Activated CD4-positive, alpha-beta T cell treated with anti-CD3 and anti-CD28 coated beads for 1 hour (primary cell): ENCODE measurements at regions not wholly inside any gene's neighbourhood (a gene's known extent, or its start where the extent isn't known, plus 50 kb on each side); places are given as distances from the start of the nearest gene placed in this dataset.
A peak's percentile ranks its signal among the peaks of the same experiment; 100 is the strongest.

Experiments used
- DNase-seq: peaks from one replicate; pipeline ENCODE4 v3.0.0-alpha.2; 2020

DNA sequence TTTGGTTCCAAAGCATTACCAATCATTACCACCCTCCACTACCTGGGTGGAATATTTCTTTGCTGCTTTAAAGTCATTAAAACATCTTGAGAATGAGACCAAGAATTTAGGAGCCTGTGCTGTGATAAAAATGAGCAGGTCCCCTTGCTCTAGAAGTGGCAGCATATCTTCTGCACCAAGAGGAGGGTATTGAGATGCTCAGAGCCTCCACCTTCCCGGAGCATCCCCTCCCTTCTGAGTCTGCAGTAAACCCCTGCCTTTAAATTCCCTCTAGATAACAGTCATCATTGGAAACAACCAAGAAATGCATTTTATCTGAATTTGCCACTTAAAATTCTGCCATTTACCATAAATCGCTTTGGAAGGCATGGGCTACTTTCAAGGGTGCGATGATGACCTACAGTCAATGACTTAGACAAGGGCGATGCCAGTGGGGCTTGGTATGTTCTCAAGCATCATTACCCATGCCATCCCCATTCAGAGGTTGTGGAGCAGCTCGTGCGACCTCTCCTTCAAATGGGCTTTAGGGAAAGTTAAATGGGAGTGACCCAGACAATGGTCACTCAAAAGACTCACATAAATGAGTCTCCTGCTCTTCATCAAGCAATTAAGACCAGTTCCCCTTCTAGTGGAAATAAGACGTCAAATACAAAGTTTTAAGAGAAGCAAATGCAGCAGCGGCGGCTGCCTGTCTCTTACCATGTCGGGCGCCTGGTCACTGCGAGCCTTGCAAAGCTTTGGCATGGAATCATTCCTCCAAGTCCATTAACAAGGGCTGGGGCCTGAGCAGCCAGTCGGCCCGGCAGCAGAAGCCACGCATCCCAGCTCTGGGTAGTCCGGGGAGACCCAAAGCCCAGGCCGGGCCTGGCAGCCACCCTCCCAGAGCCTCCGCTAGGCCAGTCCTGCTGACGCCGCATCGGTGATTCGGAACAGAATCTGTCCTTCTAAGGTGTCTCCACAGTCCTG lies 334.5 kb downstream of the TMEM121 start:
- no peak for DNase-seq

DNA sequence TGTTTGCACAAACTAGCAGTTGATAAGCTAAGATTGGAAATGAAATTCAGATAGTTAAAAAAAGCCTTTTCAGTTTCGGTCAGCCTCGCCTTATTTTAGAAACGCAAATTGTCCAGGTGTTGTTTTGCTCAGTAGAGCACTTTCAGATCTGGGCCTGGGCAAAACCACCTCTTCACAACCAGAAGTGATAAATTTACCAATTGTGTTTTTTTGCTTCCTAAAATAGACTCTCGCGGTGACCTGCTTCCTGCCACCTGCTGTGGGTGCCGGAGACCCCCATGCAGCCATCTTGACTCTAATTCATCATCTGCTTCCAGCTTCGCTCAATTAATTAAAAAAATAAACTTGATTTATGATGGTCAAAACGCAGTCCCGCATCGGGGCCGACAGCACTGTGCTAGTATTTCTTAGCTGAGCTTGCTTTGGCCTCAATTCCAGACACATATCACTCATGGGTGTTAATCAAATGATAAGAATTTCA lies 335.6 kb downstream of the TMEM121 start:
- no peak for DNase-seq

DNA sequence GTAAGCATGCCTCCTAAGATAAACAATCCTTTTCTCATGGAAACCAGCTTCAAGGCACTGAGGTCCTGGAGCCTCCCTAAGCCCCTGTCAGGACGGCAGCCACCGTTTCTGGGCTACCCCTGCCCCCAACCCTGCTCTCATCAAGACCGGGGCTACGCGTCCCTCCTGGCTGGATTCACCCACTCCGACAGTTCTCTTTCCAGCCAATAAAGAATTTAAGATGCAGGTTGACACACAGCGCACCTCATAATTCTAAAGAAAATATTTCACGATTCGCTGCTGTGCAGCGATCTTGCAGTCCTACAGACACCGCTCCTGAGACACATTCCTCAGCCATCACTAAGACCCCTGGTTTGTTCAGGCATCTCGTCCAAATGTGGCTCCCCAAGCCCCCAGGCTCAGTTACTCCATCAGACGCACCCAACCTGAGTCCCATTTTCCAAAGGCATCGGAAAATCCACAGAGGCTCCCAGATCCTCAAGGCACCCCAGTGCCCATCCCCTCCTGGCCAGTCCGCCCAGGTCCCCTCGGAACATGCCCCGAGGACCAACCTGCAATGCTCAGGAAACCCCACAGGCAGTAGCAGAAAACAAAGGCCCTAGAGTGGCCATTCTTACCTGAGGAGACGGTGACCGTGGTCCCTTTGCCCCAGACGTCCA lies 336.3 kb downstream of the TMEM121 start:
- DNase-seq, result no peak

DNA sequence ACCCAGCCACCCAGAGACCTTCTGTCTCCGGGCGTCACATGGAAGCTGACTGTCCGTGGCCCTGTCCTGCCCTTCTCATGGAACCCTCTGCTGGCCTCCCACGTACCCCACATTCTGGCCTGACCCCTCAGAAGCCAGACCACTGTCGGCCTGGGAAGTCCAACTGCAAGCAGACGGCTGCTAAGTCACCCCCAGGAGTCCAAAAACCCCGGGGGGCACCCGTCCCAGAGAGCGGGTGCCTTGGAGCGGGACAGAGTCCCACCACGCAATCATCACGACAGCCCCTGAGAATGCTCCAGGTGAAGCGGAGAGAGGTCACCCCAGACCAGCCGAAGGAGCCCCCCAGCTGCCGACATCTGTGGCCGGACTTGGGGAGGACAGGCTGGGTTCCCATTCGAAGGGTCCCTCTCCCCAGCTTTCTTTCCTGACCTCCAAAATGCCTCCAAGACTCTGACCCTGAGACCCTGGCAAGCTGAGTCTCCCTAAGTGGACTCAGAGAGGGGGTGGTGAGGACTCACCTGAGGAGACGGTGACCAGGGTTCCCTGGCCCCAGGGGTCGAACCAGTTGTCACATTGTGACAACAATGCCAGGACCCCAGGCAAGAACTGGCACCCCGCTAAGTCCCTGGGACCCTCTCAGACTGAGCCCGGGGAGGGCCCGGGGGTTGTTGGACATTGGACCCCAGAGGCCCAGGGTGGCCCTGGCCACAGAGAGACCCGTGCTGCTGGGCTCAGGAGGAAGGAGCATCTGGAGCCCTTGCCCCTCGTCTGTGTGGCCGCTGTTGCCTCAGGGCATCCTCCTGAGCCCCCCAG lies 337.1 kb downstream of the TMEM121 start:
- DNase-seq, result peak; percentile 4

DNA sequence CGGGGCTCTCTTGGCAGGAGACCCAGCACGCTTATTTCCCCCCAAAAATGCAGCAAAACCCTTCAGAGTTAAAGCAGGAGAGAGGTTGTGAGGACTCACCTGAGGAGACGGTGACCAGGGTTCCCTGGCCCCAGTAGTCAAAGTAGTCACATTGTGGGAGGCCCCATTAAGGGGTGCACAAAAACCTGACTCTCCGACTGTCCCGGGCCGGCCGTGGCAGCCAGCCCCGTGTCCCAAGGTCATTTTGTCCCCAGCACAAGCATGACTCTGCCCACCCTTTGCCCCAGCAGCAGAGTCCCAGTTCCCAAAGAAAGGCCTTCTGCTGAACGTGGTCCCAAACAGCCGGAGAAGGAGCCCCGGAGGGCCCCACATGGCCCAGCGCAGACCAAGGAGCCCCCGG lies 337.7 kb downstream of the TMEM121 start:
- peak; percentile 6 for DNase-seq

DNA sequence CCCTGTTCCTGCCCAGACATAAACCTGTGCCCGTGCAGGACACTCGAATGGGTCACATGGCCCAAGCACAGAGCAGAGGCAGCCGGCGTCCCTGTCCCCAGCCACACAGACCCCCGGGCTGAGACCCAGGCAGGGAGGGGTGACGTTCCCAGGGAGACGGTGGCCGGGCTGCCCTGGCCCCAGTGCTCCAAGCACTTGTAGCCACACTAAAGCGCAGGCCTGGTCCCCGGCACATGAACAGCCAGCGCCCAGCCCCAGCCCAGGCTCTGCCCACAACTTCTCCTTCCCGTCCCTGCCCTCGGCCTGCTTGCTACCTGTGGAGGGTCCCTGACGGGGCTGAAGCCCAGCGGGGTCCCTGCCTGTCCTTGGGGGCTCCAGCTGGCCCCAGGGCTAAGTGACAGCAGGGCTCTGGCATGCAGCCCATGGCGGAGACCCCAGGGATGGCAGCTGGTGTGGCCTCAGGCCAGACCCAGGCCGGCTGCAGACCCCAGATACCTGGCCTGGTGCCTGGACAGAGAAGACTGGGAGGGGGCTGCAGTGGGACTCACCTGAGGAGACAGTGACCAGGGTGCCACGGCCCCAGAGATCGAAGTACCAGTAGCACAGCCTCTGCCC lies 338.4 kb downstream of the TMEM121 start:
- DNase-seq, result peak; percentile 5

DNA sequence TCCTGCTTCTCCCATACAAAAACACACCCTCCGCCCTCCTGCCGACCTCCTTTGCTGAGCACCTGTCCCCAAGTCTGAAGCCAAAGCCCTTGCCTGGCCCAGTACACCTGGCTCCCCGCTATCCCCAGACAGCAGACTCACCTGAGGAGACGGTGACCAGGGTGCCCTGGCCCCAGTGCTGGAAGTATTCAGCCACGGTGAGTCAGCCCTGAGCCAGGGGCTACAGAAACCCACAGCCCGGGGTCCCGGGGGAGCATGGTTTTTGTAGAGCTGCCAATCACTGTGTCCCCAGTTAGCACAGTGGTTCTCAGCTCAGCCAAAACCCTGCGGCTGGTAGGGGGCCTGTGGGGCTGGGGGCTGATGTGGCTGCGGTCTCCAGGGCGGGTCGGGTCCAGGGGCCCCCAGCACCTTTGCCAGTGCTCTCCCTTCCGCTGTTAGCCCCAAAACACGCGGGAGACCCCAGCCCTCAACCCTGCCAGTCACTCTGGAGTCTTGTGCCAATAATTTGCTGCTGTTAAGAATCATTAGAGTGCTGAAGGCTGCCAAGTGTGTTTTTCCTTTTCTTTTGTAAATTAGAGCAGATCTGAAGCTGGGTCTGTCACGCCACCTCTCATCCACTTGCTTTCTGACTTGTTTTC lies 339.0 kb downstream of the TMEM121 start:
- DNase-seq, result peak; percentile 4

DNA sequence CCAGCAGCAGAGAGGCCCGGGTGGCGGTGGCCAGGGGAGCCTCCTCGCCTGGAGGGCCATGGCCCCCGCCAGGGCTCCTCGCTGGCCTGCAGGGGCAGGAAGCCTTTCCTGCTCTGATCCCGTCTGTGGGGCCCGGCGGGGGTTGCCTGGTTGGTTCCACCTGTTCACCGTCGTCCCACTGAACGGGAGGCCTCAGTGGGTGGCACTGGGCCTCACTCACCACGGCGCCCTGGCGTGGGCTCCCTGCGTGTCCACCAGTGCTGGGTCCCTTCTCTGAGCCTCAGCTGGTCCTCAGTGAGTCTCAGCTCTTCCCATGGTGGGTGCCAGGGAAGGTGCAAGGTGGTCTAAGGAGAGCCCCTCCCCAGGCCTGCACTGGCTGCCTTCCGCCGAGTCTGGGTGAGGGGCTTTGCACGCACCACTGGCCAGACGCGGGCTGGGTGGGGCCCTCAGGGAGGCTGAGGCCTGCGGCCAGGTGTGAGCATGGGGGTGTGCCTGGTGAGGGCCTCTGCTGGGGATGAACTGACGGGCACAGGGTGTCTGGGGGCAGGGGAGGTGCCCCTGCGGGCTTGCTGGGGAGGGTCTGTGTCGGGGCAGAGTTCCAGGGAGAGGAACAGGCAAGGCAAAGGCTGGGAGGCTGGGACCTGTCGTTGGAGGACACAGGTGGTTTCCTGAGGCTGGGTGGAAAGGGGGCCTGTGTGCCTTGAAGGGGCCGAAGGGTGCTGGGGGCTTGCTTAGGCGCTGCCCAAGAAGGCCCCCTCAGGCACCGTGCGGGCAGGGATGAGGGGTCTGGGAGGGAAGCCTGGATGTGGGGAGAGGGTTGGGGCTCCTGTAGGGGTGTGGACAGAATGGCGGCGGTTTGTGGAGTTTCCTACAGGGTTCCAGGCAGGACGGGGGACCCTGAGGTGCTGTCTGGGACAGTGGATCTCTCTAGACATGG lies 339.8 kb downstream of the TMEM121 start:
- DNase-seq, result peak; percentile 3

DNA sequence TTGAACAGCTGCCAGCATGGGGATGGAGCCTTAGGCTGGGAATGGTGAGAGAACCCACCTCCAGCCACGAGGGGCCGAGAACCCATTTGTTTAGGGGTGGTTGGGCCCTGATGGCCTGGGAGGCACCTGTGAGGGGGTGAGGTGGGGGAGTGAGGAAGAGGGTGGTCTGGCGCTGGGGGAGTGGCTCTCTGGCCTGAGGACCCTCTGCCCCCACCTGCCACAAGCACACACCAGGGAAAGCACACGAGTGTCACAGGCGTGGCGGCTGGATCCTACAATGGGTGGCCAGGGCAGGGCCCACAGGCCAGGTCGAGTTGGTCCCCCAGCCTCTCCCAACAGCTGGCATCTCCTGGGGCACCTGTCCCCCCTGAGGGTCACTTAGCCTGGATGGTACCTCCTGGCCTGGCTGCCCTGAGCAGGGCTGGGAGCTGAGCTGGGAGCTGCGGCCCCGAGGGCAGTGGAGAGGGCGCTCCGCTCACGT lies 340.5 kb downstream of the TMEM121 start:
- DNase-seq, result peak; percentile 4

DNA sequence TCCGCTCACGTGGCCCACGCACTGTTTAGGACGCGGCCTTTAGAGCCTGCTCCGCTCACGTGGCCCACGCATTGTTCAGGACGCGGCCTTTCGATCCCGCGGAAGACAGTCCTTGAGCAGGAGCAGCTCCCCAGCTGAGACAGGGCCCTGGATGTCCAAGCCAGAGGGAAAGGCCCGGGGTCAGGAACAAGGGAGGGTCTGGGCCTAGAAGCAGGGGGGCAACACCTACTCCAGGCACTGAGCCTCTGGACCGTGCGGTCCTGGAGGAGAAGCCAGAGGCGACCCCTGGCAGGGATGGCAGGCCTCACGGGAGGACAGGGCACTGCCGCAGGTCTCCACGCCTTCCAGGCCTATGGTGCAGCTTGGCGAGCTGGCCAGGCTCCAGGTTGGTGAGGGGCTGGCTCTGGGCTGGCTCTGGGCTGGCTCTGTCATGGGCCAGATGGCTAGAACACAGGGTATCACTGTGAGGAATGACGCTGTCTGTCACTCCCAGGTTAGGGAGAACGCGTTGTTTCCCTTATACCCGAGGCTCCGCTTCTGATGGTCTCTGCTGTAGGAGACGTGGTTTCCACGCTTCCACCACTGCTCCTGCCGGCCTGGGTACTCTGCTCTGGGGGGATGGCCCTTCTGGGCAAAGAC lies 341.7 kb downstream of the TMEM121 start:
- DNase-seq, result peak; percentile 3

DNA sequence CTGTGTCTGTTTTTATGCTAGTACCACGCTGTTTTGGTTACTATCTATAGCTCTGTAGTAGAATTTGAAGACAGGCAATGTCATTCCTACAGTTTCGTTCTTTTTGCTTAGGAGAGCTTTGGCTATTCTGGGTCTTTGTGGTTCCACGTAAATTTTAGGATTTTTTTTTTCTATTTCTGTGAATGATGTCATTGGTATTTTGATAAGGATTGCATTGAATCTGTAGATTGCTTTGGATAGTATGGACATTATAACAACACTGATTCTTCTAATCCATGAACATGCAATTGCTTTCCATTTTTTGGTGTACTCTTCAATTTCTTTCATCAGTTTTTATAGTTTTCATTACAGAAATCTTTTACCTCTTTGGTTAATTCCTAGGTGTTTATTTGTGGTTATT lies 345.2 kb downstream of the TMEM121 start:
- DNase-seq, result no peak

DNA sequence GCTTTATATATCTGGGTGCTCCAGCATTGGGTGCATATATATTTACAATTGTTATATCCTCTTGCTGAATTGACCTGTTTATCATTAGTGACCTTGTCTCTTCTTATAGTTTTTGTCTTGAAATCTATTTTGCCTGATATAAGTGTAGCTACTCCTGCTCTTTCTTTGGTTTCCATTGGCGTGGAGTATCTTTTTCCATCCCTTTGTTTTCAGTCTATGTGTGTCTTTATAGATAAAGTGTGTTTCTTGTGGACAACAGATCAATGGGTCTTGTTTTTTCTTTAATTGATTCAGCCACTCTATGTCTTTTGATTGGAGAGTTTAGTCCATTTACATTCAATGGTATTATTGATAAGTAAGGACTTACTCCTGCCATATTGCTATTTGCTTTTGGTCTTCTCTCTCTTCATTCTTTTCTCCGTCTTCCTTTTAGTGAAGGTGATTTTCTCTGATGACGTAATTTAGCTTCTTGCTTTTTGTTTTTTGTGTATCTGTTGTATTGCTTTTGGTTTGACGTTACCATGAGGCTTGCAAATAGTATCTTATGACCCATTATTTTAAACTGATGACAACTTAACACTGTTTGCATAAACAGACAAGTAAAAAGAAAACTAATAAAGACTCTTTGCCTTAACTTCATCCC lies 347.6 kb downstream of the TMEM121 start:
- no peak for DNase-seq

DNA sequence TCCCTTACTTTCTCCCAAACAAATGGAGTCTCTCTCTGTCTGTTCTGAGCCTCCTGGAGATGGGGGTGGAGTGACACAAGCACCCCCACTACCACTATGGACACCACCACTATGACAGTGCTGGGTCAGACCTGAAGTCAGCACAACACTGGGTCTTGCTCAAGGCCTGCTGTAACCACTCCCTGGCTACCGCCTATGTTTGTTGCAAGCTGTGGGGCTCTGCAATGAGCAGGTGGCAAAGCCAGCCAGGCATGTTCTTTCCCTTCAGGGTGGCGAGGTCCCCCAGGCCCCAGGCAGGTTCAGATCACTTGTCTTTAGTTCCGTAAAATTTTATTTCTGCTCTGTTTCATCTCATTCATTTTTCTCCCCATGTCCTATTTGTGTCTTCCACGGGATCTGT lies 349.8 kb downstream of the TMEM121 start:
- no peak for DNase-seq

DNA sequence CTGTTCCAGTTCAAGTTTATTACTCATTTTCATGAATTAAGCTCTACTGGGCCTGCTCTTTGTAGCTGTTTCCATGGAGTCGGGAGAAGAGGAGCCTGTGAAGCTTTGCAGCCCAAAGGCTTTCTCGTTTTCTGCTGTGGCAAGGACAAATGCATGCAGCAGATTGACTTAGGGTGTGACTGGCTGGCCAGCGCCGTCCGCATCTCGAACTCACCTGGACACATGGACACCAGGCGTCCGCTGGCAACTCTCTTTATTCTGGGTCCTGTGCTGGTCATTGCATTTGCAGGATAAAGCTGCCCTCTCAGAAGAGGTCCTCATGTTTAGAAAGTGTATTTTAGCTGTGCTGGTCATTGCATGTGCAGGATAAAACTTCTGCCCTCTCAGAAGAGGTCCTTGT lies 350.4 kb downstream of the TMEM121 start:
- no peak for DNase-seq

DNA sequence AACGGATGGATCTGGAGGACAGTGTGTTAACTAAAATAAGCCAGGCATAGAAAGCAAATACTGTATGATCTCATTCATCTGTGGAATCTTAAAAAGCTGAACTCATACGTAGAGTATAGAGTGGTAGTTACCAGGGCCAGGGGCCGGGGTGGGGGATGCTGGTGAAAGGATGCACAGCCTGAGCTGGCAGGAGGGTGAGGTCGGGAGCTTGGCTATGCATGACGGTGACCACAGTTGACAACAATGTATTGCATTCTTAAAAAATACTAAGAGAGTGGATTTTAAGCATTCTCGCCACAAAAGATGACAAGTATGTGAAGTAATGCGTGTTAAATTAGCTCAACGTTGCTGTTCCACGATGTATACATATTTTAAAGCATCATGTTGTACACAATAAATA lies 351.3 kb downstream of the TMEM121 start:
- DNase-seq, result no peak

DNA sequence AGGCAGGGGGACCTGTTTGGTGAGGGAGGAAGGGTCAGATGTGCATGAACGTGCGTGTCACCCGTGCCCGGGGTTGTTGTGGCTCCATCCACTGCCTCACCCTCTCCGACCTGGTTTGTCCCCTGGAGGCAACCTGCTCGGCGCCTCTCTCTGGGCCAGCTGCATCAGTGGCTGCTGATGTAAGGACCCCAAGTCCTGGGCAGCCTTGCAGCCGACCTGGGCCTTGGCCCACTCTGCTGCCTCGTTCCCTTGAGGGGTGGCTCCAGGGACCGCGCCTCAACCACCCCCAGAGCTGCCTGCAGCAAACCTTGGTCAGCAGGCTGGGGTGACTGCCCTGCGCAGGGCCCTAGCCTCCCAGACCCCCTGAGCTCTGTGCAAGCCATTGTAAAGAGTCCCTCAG lies 351.7 kb downstream of the TMEM121 start:
- no peak for DNase-seq

DNA sequence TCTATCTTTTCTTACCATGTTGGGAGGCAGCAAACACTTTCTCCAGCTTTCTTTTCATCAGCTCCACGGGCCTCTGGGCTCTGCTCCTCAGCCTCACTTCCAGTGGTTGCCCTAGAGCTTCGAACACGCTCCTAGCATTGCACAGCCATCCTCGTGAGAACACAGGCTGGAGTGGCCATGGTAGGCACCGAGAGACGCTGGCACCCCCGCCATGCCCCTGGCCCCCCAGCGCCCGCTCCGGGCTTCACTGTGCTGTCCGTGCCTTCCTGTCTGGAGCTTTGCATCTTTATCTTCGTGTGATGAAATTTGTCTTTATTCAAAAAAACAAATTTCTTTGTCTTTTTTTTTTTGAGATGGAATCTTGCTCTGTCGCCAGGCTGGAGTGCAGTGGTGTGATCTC lies 352.2 kb downstream of the TMEM121 start:
- no peak for DNase-seq

DNA sequence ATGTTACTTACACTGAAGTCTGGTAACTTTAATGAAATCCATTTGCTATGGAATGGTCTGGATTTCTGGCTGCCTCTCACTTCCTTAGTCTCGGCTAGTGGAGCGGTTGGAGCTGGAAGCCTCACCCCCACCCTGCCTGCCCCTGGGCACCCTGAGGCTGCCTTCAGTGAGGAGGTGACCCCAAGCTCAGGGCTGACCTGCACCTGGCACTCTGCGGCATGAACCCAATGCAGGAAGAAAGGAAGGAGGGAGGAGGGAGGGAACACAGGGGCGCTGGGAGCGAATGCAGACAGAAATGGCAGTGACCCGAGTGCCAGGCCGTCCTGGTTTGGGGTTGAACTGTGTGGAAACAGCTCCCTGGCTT lies 353.1 kb downstream of the TMEM121 start:
- DNase-seq, result no peak

DNA sequence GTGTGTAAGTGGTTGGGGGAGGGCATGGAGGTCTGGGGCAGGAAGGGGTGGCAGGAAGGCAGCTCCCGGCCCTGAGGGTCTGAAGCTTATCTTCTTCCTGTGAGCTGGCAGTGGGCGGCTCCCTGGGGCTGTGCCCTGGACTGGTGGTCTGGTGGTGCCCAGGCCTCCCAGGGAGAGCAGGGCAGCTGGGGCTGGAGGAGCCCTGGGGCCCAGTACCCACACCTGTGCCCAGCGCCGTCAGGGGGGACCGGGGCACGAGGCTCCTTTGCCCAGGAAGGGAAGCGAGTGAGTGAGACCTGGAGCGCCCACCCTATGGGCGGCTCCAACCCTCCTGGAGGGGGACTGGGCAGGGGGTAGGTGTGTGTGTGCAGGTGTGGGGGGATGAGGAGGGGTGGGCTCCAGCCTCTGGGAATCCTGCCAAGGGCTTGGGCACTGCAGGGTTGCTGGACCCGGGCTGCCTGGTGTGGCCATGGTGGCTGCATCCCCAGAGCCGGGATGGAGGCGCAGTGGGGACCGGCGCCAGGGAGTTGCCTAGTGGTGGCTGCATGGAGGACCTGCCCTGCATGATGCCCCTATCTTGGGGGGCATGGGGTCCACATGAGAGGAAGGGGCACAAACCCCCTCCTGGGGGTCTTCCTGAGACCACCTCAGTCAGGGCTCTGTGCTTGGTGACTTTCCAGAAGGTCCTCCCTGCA lies 353.6 kb downstream of the TMEM121 start:
- no peak for DNase-seq
